Hepatic stellate cell (primary cell): ENCODE measurements at regions not wholly inside any gene's neighbourhood (a gene's known extent, or its start where the extent isn't known, plus 50 kb on each side); places are given as distances from the start of the nearest gene placed in this dataset.

Experiments used
- DNase-seq: peaks from one replicate; pipeline ENCODE4 v3.0.0; 2011; ENCODE audit warnings: low spot score

- no peak for DNase-seq
Measured at GRCh38 chr20:52820641-52821292, 151.4 kb upstream of the TSHZ2 start.

DNA sequence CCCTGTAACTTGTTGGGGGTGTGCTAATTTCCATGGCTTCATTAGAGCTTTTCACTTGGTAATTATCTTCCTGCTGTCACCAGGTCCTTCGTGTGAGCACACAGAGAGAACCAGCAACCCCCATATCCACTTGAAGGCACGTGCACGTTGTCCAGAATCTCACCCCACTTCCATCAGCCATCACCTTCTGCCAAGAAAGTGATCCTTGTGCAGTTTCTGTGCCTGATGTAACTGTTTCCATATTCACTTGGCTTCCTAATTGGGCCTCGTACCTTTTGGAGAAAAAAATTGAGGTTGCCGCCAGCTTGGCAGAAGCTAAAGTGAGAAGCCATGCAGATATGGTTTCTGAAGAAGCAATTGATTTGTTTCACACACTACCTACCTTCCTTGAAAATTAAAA is 153.7 kb upstream of the TSHZ2 start:
- no peak for DNase-seq

GRCh38 chr20:52817981-52818380 is 154.2 kb upstream of the TSHZ2 start:
- no peak for DNase-seq

DNA sequence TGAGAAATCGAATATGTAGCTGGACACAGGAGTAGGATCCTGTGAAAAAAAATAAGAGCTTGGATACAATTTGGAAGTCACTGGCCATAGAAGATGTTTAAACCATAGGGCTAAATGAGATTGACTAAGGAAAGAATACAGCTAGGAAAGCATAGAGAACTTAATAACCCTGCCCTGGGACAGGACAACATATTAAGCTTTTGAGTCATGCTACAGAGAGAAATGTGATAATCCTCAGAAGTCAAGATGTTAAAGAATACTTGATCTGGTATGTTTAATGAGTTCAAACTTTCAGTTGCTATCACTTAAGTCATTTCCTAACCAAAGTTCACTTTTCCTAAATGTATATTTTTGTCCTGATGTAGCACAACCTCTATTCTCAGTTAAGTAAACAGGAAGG is 154.6 kb upstream of the TSHZ2 start:
- no peak for DNase-seq

DNA sequence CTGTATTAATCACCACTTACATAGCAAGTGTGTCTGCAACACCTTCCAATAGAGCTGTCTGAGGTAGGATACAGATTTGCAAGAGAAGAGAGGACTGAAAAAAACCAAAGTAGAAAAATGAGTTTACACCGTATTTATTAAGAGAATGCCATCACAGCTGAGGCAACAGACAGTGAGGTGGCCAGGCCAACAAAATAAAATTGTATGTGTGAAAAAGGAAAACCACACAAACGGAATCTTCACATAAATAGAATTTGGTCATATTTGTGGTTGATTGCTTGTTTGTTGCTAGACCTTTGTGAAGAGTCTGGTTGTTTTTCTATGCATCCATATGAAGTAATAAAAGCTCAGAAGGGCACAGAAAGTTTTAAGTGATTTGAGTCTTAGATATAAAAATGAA is 157.8 kb upstream of the TSHZ2 start:
- DNase-seq, result no peak

GRCh38 chr20:52812231-52812847 is 159.8 kb upstream of the TSHZ2 start:
- DNase-seq, result no peak

DNA sequence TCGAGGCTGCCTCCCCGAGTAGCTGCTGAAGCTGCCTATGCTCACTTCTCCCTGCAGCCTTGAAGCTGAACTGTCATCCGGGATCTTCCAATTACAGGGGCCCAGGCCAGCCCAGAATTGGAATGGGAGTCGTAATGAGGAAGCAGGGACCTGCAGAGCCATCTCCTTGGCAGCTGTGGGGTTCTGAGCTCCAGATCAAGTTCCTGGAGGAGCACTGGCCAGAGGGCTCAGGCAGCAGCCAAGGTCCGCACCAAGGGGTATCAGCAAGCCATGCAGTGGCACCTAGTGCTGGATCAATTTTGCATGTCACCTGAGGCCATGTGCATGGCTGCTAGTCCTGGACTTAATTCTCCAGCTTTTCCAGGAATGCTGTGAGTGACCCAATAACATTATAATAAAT is 163.2 kb upstream of the TSHZ2 start:
- DNase-seq, result no peak

- no peak for DNase-seq
Measured at GRCh38 chr20:52806918-52807317, 165.2 kb upstream of the TSHZ2 start.

DNA sequence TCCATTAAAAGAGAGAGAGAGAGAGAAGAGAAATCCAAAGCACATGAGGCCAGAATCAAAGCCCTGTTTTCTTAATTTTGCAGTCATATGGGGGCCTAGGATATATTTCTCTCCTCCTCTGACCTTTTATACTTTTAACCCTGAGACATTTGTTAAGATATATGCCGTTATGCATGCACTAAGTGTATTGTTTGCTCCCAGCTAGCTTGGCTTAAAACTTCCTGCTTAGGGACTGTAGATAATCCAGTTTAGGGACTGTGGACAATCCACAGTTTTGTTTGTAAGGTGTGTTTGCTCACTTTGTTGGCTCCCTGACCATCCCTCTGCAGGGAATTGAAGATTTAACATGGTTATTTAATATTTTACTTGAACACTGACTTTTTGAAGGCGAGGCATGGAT is 166.3 kb upstream of the TSHZ2 start:
- DNase-seq, result no peak

DNA sequence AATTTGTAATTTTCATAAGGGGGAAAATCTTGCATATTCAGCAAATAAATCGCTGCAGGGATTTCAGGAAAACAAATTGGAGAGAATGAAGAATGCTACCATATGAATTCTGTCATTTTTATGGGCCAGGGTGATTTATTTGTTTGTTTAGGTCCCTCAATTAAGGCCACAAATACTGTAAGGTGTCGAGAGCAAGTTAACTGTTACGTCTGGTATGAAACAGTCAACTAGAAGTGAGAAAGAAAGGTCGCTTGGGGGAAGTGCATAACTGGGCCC is 166.9 kb upstream of the TSHZ2 start:
- no peak for DNase-seq

GRCh38 chr20:52804497-52805295 is 167.5 kb upstream of the TSHZ2 start:
- no peak for DNase-seq

DNA sequence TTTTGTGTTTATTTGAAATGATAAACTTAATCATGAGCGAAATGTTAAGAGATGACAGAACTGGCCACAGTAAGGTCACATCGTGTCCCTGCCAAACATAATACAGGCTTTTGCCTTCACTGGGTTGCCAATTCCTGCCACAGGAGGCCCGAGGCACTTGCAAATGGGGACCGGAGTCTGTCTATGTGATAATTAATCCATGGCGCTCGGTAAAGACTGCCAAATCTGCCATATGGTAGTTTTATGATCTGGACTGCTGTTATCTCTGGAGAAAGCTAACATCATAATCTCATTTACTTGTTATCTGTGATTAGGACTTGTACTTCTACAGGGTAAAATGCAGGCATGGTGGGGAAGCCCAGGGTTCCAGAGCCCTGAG is 170.5 kb upstream of the TSHZ2 start:
- DNase-seq, result no peak

- no peak for DNase-seq
Measured at GRCh38 chr20:52800734-52801627, 171.2 kb upstream of the TSHZ2 start.

DNA sequence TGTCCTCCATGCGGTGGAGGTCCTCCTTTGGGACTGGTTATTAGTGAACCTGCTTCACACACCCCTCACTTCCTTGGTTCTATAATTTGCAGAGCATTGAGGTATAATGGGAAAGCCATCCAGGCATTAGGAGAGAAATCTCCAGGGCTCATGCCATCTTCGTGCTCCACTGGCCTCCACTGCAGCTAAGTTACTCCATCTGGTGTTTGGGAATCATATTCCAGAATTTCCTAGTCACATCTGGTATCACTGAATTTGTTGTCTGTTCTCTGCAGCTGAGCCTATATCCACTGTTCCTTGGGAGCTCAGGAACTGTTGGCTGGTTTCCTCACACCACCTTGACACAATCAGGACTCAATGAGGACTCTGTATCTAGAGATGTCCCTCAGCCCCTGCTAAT is 173.0 kb upstream of the TSHZ2 start:
- no peak for DNase-seq

- DNase-seq, result no peak
Measured at GRCh38 chr20:52798124-52798523, 174.0 kb upstream of the TSHZ2 start.

DNA sequence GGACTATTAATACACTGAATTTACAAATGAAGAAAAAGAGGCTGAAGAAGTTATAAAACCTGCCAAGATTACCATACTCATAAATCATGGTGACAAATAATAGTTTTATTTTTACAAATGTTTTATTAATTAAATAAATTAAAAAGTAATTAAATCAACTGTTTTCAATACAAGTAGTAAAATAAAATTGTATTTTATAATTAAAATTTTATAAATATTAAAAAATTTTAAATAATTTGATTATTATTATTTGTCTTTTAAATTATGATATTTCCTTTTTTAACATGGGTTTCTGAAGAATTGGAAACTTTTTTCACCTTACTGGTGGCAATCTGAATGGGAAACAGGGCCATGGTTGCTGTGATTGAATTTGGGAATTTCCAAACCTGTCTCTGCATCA is 177.3 kb upstream of the TSHZ2 start:
- no peak for DNase-seq

- DNase-seq, result no peak
Measured at GRCh38 chr20:52793339-52793963, 178.7 kb upstream of the TSHZ2 start.

- DNase-seq, result no peak
Measured at GRCh38 chr20:52791091-52791490, 181.1 kb upstream of the TSHZ2 start.

GRCh38 chr20:52789716-52790115 is 182.4 kb upstream of the TSHZ2 start:
- DNase-seq, result no peak

DNA sequence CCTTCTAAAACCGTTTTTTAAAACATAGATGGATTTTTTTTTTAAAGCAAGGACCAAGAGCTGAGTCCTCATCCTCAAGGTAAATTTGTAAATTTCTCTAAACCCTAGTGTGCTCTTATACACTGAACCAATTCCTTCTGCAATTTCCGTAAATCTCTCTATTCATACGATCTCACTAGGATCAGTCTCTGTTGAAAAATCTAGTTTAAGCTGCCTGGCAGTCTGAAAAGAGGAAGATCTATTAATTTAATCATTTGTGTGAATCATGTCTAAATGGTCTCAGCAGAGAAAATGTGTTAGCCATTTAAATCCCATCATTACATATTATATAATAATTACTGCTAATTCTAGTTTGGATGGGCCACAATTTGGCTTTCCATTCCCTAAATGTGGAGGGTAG is 184.2 kb upstream of the TSHZ2 start:
- DNase-seq, result no peak

DNA sequence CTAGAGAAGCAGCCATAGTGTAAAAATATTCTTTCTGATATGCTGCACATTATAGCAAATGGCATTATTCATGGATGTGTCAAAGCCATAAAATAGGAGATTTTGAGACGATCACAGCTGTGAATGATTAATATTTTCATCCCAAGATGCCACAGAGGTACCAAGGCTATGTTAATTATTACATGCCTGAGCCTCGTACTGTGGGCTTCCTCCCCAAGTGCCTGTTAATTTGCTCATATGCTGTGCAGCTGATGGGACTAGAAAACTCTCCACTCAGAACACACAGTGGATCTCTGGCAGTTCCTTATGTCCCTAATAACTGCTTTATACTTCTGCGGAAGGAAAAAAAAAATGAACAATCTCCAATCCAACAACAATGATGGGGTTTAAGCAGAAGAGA is 184.9 kb upstream of the TSHZ2 start:
- no peak for DNase-seq

DNA sequence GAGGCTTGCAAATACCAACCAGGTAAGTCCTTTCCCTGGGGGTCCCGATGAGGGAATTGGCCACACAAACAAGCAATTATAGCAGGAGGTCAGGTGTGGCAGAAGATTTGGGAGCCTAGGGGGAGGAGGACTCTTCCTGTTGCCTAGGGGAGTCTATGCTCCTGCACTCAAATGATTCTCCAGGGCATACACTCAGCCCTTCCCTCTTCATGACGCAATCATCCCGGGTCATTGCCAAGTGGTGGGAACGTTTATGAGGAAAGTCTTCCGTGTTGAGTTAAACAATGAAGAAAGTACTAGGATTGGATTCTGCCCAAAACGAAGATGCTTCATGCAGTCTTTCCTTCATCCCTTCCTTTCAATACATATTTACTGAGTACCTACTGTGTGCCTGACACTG is 186.5 kb upstream of the TSHZ2 start:
- DNase-seq, result no peak
